ENCODE measurements at regions not wholly inside any gene's neighbourhood (a gene's known extent, or its start where the extent isn't known, plus 50 kb on each side); places are given as distances from the start of the nearest gene placed in this dataset.

GRCh38 chr3:6580808-6581207 lies 280.1 kb upstream of the GRM7 start:
- no peak for DNase-seq
- Histone ChIP-seq H3K36me3 (ENCODE audit: control insufficient read depth, insufficient read depth, low read length) (no peaks in the 10 kb centered on the region), H3K27ac (ENCODE audit: low read depth, low read length) (no peak overlapping the region), H3K4me3 (ENCODE audit: low read length) (no peak overlapping the region), H3K27me3 (ENCODE audit: control insufficient read depth, insufficient read depth, low read length, poor library complexity, severe bottlenecking) (no peaks in the 10 kb centered on the region), H3K4me1 (ENCODE audit: control insufficient read depth, insufficient read depth, low read length) (no peaks in the 10 kb centered on the region), H3K9me3 (ENCODE audit: control insufficient read depth, low read length) (peaks cover 5% of the 10 kb centered on the region), H3K9ac (ENCODE audit: extremely low read depth, low read length, poor library complexity, severe bottlenecking) (no peak overlapping the region)
- Mint-ChIP-seq H3K4me1 (no peaks in the 10 kb centered on the region), H3K27ac (no peak overlapping the region), H3K9me3 (no peaks in the 10 kb centered on the region), H3K4me3 (no peak overlapping the region), H3K36me3 (ENCODE audit: low read depth) (no peaks in the 10 kb centered on the region), H3K27me3 (ENCODE audit: insufficient read depth) (no peaks in the 10 kb centered on the region)
- 85% methylated on average over 2 of the region's 2 CpGs; no CpG with 5 or more reads in 1 of the 2 experiments for WGBS, 2 experiments (ENCODE audit: insufficient coverage in 1 of 2, insufficient read length in 1 of 2)
- no peak for TF ChIP-seq CTCF (conservative IDR thresholded peaks at IDR 0.05)

GRCh38 chr3:6585360-6585759 lies 275.6 kb upstream of the GRM7 start:
- peaks cover 4% of the 10 kb centered on the region for H3K36me3 Mint-ChIP-seq (ENCODE audit: low read depth)
- WGBS, 2 experiments (ENCODE audit: insufficient coverage in 1 of 2, insufficient read length in 1 of 2), result 89 to 90% methylated on average over 2 to 6 of the region's 11 CpGs

GRCh38 chr3:6600237-6600636 lies 260.7 kb upstream of the GRM7 start:
- Histone ChIP-seq H3K4me3 (ENCODE audit: low read length) (no peak overlapping the region), H3K36me3 (ENCODE audit: control insufficient read depth, insufficient read depth, low read length) (no peaks in the 10 kb centered on the region), H3K9ac (ENCODE audit: extremely low read depth, low read length, poor library complexity, severe bottlenecking) (no peak overlapping the region), H3K27me3 (ENCODE audit: control insufficient read depth, insufficient read depth, low read length, poor library complexity, severe bottlenecking) (no peaks in the 10 kb centered on the region), H3K9me3 (ENCODE audit: control insufficient read depth, low read length) (peaks cover under 1% of the 10 kb centered on the region), H3K4me1 (ENCODE audit: control insufficient read depth, insufficient read depth, low read length) (no peaks in the 10 kb centered on the region), H3K27ac (ENCODE audit: low read depth, low read length) (no peak overlapping the region)
- Mint-ChIP-seq H3K4me1 (peaks cover 4% of the 10 kb centered on the region), H3K36me3 (ENCODE audit: low read depth) (no peaks in the 10 kb centered on the region), H3K27ac (no peak overlapping the region), H3K4me3 (no peak overlapping the region), H3K9me3 (peaks cover 4% of the 10 kb centered on the region), H3K27me3 (ENCODE audit: insufficient read depth) (no peaks in the 10 kb centered on the region)
- DNase-seq, result no peak
- WGBS, 2 experiments (ENCODE audit: insufficient coverage in 1 of 2, insufficient read length in 1 of 2), result 90 to 93% methylated on average over 2 of the region's 2 CpGs
- TF ChIP-seq CTCF (conservative IDR thresholded peaks at IDR 0.05), result no peak

More at GRCh38 chr3:6585360-6585759, 275.6 kb upstream of the GRM7 start:
- no peaks in the 10 kb centered on the region for H3K4me1 Mint-ChIP-seq
- H3K4me3 ChIP-seq (ENCODE audit: low read length), result no peak overlapping the region
- no peak overlapping the region for H3K27ac ChIP-seq (ENCODE audit: low read depth, low read length)
- H3K4me1 ChIP-seq (ENCODE audit: control insufficient read depth, insufficient read depth, low read length), result no peaks in the 10 kb centered on the region
- H3K9ac ChIP-seq (ENCODE audit: extremely low read depth, low read length, poor library complexity, severe bottlenecking), result no peak overlapping the region
- peaks cover 7% of the 10 kb centered on the region for H3K9me3 ChIP-seq (ENCODE audit: control insufficient read depth, low read length)
- no peak for TF ChIP-seq CTCF (conservative IDR thresholded peaks at IDR 0.05)
- no peak for DNase-seq
- no peak overlapping the region for H3K27ac Mint-ChIP-seq
- no peaks in the 10 kb centered on the region for H3K36me3 ChIP-seq (ENCODE audit: control insufficient read depth, insufficient read depth, low read length)
- peaks cover 28% of the 10 kb centered on the region for H3K9me3 Mint-ChIP-seq
- H3K27me3 ChIP-seq (ENCODE audit: control insufficient read depth, insufficient read depth, low read length, poor library complexity, severe bottlenecking), result no peaks in the 10 kb centered on the region
- H3K4me3 Mint-ChIP-seq, result no peak overlapping the region
- peaks cover 4% of the 10 kb centered on the region for H3K27me3 Mint-ChIP-seq (ENCODE audit: insufficient read depth)

Measured in endodermal cell (in vitro differentiated cells).